Ishikawa (cell line): ENCODE measurements at regions not wholly inside any gene's neighbourhood (a gene's known extent, or its start where the extent isn't known, plus 50 kb on each side); places are given as distances from the start of the nearest gene placed in this dataset.

Source experiments
- CEBPB ChIP-seq: IDR thresholded peaks from 2 replicates; pipeline ENCODE4 v1.6.1; 2012
- EGR1 ChIP-seq: IDR thresholded peaks from 2 replicates; pipeline ENCODE4 v1.6.1; 2012
- EP300 ChIP-seq: IDR thresholded peaks from 2 replicates; pipeline ENCODE4 v1.6.1; 2012; ENCODE audit warnings: borderline replicate concordance
- FOXM1 ChIP-seq: IDR thresholded peaks from 2 replicates; pipeline ENCODE4 v1.6.1; 2012; ENCODE audit warnings: low read depth, borderline replicate concordance
- NFIC ChIP-seq: IDR thresholded peaks from 2 replicates; pipeline ENCODE4 v1.6.1; 2012
- RAD21 ChIP-seq: IDR thresholded peaks from 2 replicates; pipeline ENCODE4 v1.6.1; 2012; ENCODE audit warnings: low read depth
- TAF1 ChIP-seq: IDR thresholded peaks from 2 replicates; pipeline ENCODE4 v1.6.1; 2012; ENCODE audit warnings: low read depth, mild to moderate bottlenecking
- TCF12 ChIP-seq: IDR thresholded peaks from 2 replicates; pipeline ENCODE4 v1.6.1; 2012; ENCODE audit warnings: low read depth
- TEAD4 ChIP-seq: IDR thresholded peaks from 2 replicates; pipeline ENCODE4 v1.6.1; 2012
- YY1 ChIP-seq: IDR thresholded peaks from 2 replicates; pipeline ENCODE4 v1.6.1; 2012; ENCODE audit warnings: low read depth
- TF ChIP-seq, protein P1 (sequence below): IDR thresholded peaks from 2 replicates; pipeline ENCODE4 v1.6.1; 2012; ENCODE audit warnings: low read depth, mild to moderate bottlenecking

DNA sequence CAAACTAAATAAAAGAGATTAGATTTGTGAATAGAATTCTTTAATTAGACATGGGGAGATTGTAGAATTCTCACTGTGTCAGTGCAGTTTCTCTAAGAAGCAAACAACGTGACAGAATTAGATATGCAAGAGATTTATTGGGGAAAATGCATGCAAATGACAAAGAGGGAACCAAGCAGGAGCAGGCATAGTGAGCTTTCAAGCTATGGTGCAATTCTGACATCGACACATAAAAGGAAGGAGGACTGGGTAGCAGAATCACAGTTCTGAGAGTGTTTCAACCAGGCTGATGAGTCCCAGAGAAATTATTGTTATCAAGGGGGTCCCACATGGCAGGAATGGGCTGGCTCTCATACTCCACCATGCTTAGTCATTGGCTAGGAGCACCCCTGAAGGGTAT is 338.4 kb downstream of the FIGN start:
- TF ChIP-seq RAD21 (no peak), EP300 (no peak), EGR1 (no peak), TAF1 (no peak), TCF12 (no peak), YY1 (no peak), FOXM1 (no peak), TEAD4 (no peak), CEBPB (no peak), NFIC (no peak)
- TF ChIP-seq, protein P1, sequence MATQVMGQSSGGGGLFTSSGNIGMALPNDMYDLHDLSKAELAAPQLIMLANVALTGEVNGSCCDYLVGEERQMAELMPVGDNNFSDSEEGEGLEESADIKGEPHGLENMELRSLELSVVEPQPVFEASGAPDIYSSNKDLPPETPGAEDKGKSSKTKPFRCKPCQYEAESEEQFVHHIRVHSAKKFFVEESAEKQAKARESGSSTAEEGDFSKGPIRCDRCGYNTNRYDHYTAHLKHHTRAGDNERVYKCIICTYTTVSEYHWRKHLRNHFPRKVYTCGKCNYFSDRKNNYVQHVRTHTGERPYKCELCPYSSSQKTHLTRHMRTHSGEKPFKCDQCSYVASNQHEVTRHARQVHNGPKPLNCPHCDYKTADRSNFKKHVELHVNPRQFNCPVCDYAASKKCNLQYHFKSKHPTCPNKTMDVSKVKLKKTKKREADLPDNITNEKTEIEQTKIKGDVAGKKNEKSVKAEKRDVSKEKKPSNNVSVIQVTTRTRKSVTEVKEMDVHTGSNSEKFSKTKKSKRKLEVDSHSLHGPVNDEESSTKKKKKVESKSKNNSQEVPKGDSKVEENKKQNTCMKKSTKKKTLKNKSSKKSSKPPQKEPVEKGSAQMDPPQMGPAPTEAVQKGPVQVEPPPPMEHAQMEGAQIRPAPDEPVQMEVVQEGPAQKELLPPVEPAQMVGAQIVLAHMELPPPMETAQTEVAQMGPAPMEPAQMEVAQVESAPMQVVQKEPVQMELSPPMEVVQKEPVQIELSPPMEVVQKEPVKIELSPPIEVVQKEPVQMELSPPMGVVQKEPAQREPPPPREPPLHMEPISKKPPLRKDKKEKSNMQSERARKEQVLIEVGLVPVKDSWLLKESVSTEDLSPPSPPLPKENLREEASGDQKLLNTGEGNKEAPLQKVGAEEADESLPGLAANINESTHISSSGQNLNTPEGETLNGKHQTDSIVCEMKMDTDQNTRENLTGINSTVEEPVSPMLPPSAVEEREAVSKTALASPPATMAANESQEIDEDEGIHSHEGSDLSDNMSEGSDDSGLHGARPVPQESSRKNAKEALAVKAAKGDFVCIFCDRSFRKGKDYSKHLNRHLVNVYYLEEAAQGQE: no peak
